ENCODE measurements at regions not wholly inside any gene's neighbourhood (a gene's known extent, or its start where the extent isn't known, plus 50 kb on each side); places are given as distances from the start of the nearest gene placed in this dataset.
"Not testable (repeated sequence)": the region's sequence is repeated elsewhere in the genome, so short reads cannot be mapped to it uniquely, and the experiment has no call there.

- intact Hi-C loops (cut with DNase I), result no loop called here
- Histone ChIP-seq H3K4me3 (no peak overlapping the region), H3K27ac (no peak overlapping the region), H3K27me3 (no peaks in the 10 kb centered on the region), H3K9me3 (no peaks in the 10 kb centered on the region), H3K36me3 (no peaks in the 10 kb centered on the region), H3K4me1 (no peaks in the 10 kb centered on the region)
- DNase-seq (no peak), ATAC-seq (no peak)
- WGBS (ENCODE audit: insufficient coverage, low coverage, low lambda C conversion rate, missing lambda C conversion rate), result 6% methylated on average over 1 of the region's 1 CpG
- TF ChIP-seq POLR2A (IDR thresholded peaks at IDR 0.05) (no peak), CTCF (IDR thresholded peaks at IDR 0.05) (no peak)
Observed at GRCh38 chr2:14074691-14075090, 557.8 kb upstream of the LRATD1 start.

- no peak overlapping the region for H3K4me3 ChIP-seq
- 28% methylated on average over 3 of the region's 3 CpGs for WGBS (ENCODE audit: insufficient coverage, low coverage, low lambda C conversion rate, missing lambda C conversion rate)
- no peaks in the 10 kb centered on the region for H3K4me1 ChIP-seq
- H3K9me3 ChIP-seq, result no peaks in the 10 kb centered on the region
- intact Hi-C loops (cut with DNase I), result no loop called here
- TF ChIP-seq POLR2A (IDR thresholded peaks at IDR 0.05) (no peak), CTCF (IDR thresholded peaks at IDR 0.05) (no peak)
- H3K36me3 ChIP-seq, result no peaks in the 10 kb centered on the region
- no peak overlapping the region for H3K27ac ChIP-seq
- ATAC-seq, result no peak
- DNase-seq, result no peak
- no peaks in the 10 kb centered on the region for H3K27me3 ChIP-seq
Observed at GRCh38 chr2:14079576-14079975, 552.9 kb upstream of the LRATD1 start.

GRCh38 chr2:14081521-14081920 lies 551.0 kb upstream of the LRATD1 start:
- Histone ChIP-seq H3K4me1 (no peaks in the 10 kb centered on the region), H3K36me3 (no peaks in the 10 kb centered on the region), H3K27ac (no peak overlapping the region), H3K27me3 (no peaks in the 10 kb centered on the region), H3K9me3 (no peaks in the 10 kb centered on the region), H3K4me3 (no peak overlapping the region)
- intact Hi-C loops (cut with DNase I), result no loop called here
- TF ChIP-seq CTCF (IDR thresholded peaks at IDR 0.05) (no peak), POLR2A (IDR thresholded peaks at IDR 0.05) (no peak)
- ATAC-seq (no peak), DNase-seq (no peak)
- WGBS (ENCODE audit: insufficient coverage, low coverage, low lambda C conversion rate, missing lambda C conversion rate), result 60% methylated on average over 1 of the region's 1 CpG

GRCh38 chr2:14082640-14083039 lies 549.9 kb upstream of the LRATD1 start:
- intact Hi-C loops (cut with DNase I), result no loop called here
- H3K4me3 ChIP-seq, result no peak overlapping the region
- no peak for DNase-seq
- 73% methylated on average over 4 of the region's 5 CpGs for WGBS (ENCODE audit: insufficient coverage, low coverage, low lambda C conversion rate, missing lambda C conversion rate)
- ATAC-seq, result no peak
- H3K9me3 ChIP-seq, result no peaks in the 10 kb centered on the region
- TF ChIP-seq POLR2A (IDR thresholded peaks at IDR 0.05) (no peak), CTCF (IDR thresholded peaks at IDR 0.05) (no peak)
- no peaks in the 10 kb centered on the region for H3K4me1 ChIP-seq
- no peaks in the 10 kb centered on the region for H3K27me3 ChIP-seq
- H3K27ac ChIP-seq, result no peak overlapping the region
- H3K36me3 ChIP-seq, result no peaks in the 10 kb centered on the region

- no peak overlapping the region for H3K27ac ChIP-seq
- H3K4me3 ChIP-seq, result no peak overlapping the region
- H3K27me3 ChIP-seq, result no peaks in the 10 kb centered on the region
- TF ChIP-seq POLR2A (IDR thresholded peaks at IDR 0.05) (no peak), CTCF (IDR thresholded peaks at IDR 0.05) (no peak)
- no peaks in the 10 kb centered on the region for H3K4me1 ChIP-seq
- WGBS (ENCODE audit: insufficient coverage, low coverage, low lambda C conversion rate, missing lambda C conversion rate), result 43% methylated on average over 1 of the region's 1 CpG
- no peaks in the 10 kb centered on the region for H3K9me3 ChIP-seq
- ATAC-seq (no peak), DNase-seq (no peak)
- H3K36me3 ChIP-seq, result no peaks in the 10 kb centered on the region
- intact Hi-C loops (cut with DNase I), result no loop called here
Observed at GRCh38 chr2:14094592-14094991, 537.9 kb upstream of the LRATD1 start.

GRCh38 chr2:14099101-14099500 lies 533.4 kb upstream of the LRATD1 start:
- H3K36me3 ChIP-seq; intact Hi-C loops (cut with DNase I); H3K4me3 ChIP-seq; DNase-seq; H3K27me3 ChIP-seq; H3K4me1 ChIP-seq; ATAC-seq; H3K27ac ChIP-seq; H3K9me3 ChIP-seq: not testable (repeated sequence)
- 72% methylated on average over 9 of the region's 9 CpGs for WGBS (ENCODE audit: insufficient coverage, low coverage, low lambda C conversion rate, missing lambda C conversion rate)

Data from right lobe of liver (tissue), 6 donors.